OCI-LY1 (cell line): ENCODE measurements at regions not wholly inside any gene's neighbourhood (a gene's known extent, or its start where the extent isn't known, plus 50 kb on each side); places are given as distances from the start of the nearest gene placed in this dataset.

Experiments
- H2AFZ ChIP-seq: fragments of 200-600 bp; sonication (generic), shearing (Covaris generic); 2 replicates; pipeline ENCODE4 v1.6.0; 2014; ENCODE audit warnings: antibody characterized with exemption, mild to moderate bottlenecking, low read length
- H3F3A ChIP-seq: fragments of 200-600 bp; sonication (generic), shearing (Covaris generic); 2 replicates; pipeline ENCODE4 v1.6.0; 2014; ENCODE audit warnings: mild to moderate bottlenecking, antibody characterized with exemption, low read length, moderate library complexity; ENCODE audit not compliant: insufficient read depth
- H3K27ac ChIP-seq: fragments of 200-600 bp; sonication (generic); 2 replicates; pipeline ENCODE4 v1.5.1; 2014; ENCODE audit warnings: low read length, mixed run types, mild to moderate bottlenecking, low read depth; ENCODE audit not compliant: poor library complexity, severe bottlenecking
- H3K27me3 ChIP-seq: fragments of 200-600 bp; sonication (generic); 2 replicates; pipeline ENCODE4 v1.6.0; 2014; ENCODE audit warnings: antibody characterized with exemption, mild to moderate bottlenecking, low read length, moderate library complexity; ENCODE audit not compliant: insufficient read depth
- H3K36me3 ChIP-seq: fragments of 200-600 bp; sonication (generic); 2 replicates; pipeline ENCODE4 v1.6.1; 2014; ENCODE audit warnings: mild to moderate bottlenecking, antibody characterized with exemption, low read length, moderate library complexity, mixed read lengths; ENCODE audit not compliant: insufficient read depth
- H3K4me1 ChIP-seq: fragments of 200-600 bp; sonication (generic); 2 replicates; pipeline ENCODE4 v1.5.1; 2014; ENCODE audit warnings: mild to moderate bottlenecking, low read length, moderate library complexity; ENCODE audit not compliant: insufficient read depth, severe bottlenecking
- H3K4me2 ChIP-seq: fragments of 200-600 bp; sonication (generic), shearing (Covaris generic); 2 replicates; pipeline ENCODE4 v1.6.1; 2014; ENCODE audit warnings: low read length
- H3K4me3 ChIP-seq: fragments of 200-600 bp; sonication (generic); 2 replicates; pipeline ENCODE4 v1.5.1; 2014; ENCODE audit warnings: low read length, low read depth, mild to moderate bottlenecking, mixed read lengths; ENCODE audit not compliant: poor library complexity, severe bottlenecking
- H3K79me2 ChIP-seq: fragments of 200-600 bp; shearing (Covaris generic); 2 replicates; pipeline ENCODE4 v1.6.1; 2016; ENCODE audit warnings: mixed run types, low read length, mixed read lengths; ENCODE audit not compliant: insufficient read depth
- H3K9ac ChIP-seq: fragments of 200-600 bp; sonication (generic), shearing (Covaris generic); 2 replicates; pipeline ENCODE4 v1.6.1; 2014; ENCODE audit warnings: mild to moderate bottlenecking, low read length, mixed read lengths
- H3K9me2 ChIP-seq: fragments of 200-600 bp; sonication (generic), shearing (Covaris generic); 2 replicates; pipeline ENCODE4 v1.6.1; 2014; ENCODE audit warnings: low read depth, mild to moderate bottlenecking, low read length, mixed read lengths
- H3K9me3 ChIP-seq: fragments of 200-600 bp; shearing (Covaris generic); 2 replicates; pipeline ENCODE4 v1.6.1; 2014; ENCODE audit warnings: low read length, mixed read lengths
- H4K20me1 ChIP-seq: fragments of 200-600 bp; sonication (generic), shearing (Covaris generic); 2 replicates; pipeline ENCODE4 v1.6.0; 2016; ENCODE audit warnings: mild to moderate bottlenecking, low read length; ENCODE audit not compliant: insufficient read depth
- CTCF ChIP-seq: fragments of 200-600 bp; sonication (generic), shearing (Covaris generic); IDR thresholded peaks from 2 replicates; pipeline ENCODE4 v1.5.1; 2017; ENCODE audit warnings: mild to moderate bottlenecking, antibody characterized with exemption, low read length, moderate library complexity, mixed read lengths
- EZH2 ChIP-seq: fragments of 200-600 bp; sonication (generic), shearing (Covaris generic); IDR thresholded peaks from 2 replicates; pipeline ENCODE4 v1.8.0; 2017; ENCODE audit warnings: borderline replicate concordance, mixed run types, mild to moderate bottlenecking, antibody characterized with exemption, low read length, moderate library complexity, mixed read lengths

- no peak overlapping the region for H3K4me2 ChIP-seq
- no peaks in the 10 kb centered on the region for H3F3A ChIP-seq
- H3K36me3 ChIP-seq, result no peaks in the 10 kb centered on the region
- no peaks in the 10 kb centered on the region for H4K20me1 ChIP-seq
- no peak overlapping the region for H2AFZ ChIP-seq
- no peak overlapping the region for H3K4me3 ChIP-seq
- no peaks in the 10 kb centered on the region for H3K79me2 ChIP-seq
- no peaks in the 10 kb centered on the region for H3K9me3 ChIP-seq
- H3K27ac ChIP-seq, result no peak overlapping the region
- TF ChIP-seq CTCF (no peak), EZH2 (no peak)
- H3K4me1 ChIP-seq, result no peaks in the 10 kb centered on the region
- H3K9me2 ChIP-seq, result no peaks in the 10 kb centered on the region
- no peaks in the 10 kb centered on the region for H3K27me3 ChIP-seq
- H3K9ac ChIP-seq, result no peak overlapping the region
Observed at GRCh38 chr20:60765821-60766403, 486.1 kb upstream of the CDH4 start.

- no peak overlapping the region for H3K4me3 ChIP-seq
- H3K27ac ChIP-seq, result no peak overlapping the region
- H3K4me2 ChIP-seq, result no peak overlapping the region
- no peaks in the 10 kb centered on the region for H3K79me2 ChIP-seq
- H3K9me2 ChIP-seq, result no peaks in the 10 kb centered on the region
- no peak for TF ChIP-seq EZH2
- no peak for TF ChIP-seq CTCF
- H3F3A ChIP-seq, result no peaks in the 10 kb centered on the region
- H4K20me1 ChIP-seq, result no peaks in the 10 kb centered on the region
- H3K27me3 ChIP-seq, result no peaks in the 10 kb centered on the region
- H3K9ac ChIP-seq, result no peak overlapping the region
- H3K36me3 ChIP-seq, result no peaks in the 10 kb centered on the region
- H3K9me3 ChIP-seq, result no peaks in the 10 kb centered on the region
- no peaks in the 10 kb centered on the region for H3K4me1 ChIP-seq
- H2AFZ ChIP-seq, result no peak overlapping the region
Observed at GRCh38 chr20:60768216-60768615, 483.8 kb upstream of the CDH4 start.

- Histone ChIP-seq H3K9ac (no peak overlapping the region), H3K4me2 (no peak overlapping the region), H3F3A (no peaks in the 10 kb centered on the region), H4K20me1 (no peaks in the 10 kb centered on the region), H3K9me2 (no peaks in the 10 kb centered on the region), H3K36me3 (no peaks in the 10 kb centered on the region), H3K9me3 (no peaks in the 10 kb centered on the region), H2AFZ (no peak overlapping the region), H3K4me3 (no peak overlapping the region), H3K4me1 (no peaks in the 10 kb centered on the region), H3K27ac (no peak overlapping the region), H3K79me2 (no peaks in the 10 kb centered on the region), H3K27me3 (no peaks in the 10 kb centered on the region)
- TF ChIP-seq CTCF (no peak), EZH2 (no peak)
Observed at GRCh38 chr20:60780388-60781025, 471.6 kb upstream of the CDH4 start.
